MM.1S (cell line): ENCODE measurements at regions not wholly inside any gene's neighbourhood (a gene's known extent, or its start where the extent isn't known, plus 50 kb on each side); places are given as distances from the start of the nearest gene placed in this dataset.

Source experiments
- CTCF ChIP-seq: fragments of 300-600 bp; sonication (generic); IDR thresholded peaks from 2 replicates; pipeline ENCODE4 v1.5.1; 2016; ENCODE audit warnings: antibody characterized with exemption, low read length, mixed read lengths
- EZH2 ChIP-seq: fragments of 300-600 bp; sonication (generic); optimal IDR thresholded peaks from 2 replicates; pipeline ENCODE3; 2017; ENCODE audit warnings: low read depth, mild to moderate bottlenecking, antibody characterized with exemption, low read length, mixed read lengths
- EZH2phosphoT487 ChIP-seq: fragments of 300-600 bp; sonication (generic); IDR thresholded peaks from 2 replicates; pipeline ENCODE4 v1.6.1; 2018; ENCODE audit warnings: antibody characterized with exemption, low read length

GRCh38 chr3:18669374-18669773 is 244.2 kb upstream of the SATB1 start:
- TF ChIP-seq CTCF = no peak
- no peak for TF ChIP-seq EZH2phosphoT487
- TF ChIP-seq EZH2 = no peak
